ENCODE measurements at regions not wholly inside any gene's neighbourhood (a gene's known extent, or its start where the extent isn't known, plus 50 kb on each side); places are given as distances from the start of the nearest gene placed in this dataset.

GRCh38 chr10:106520698-106521097 is 643.8 kb downstream of the SORCS1 start:
- in situ Hi-C loops (cut with HindIII; ENCODE audit: low sequenced_read_pairs) = no loop called here

GRCh38 chr10:106519376-106520030 is 645.0 kb downstream of the SORCS1 start:
- in situ Hi-C loops (cut with HindIII; ENCODE audit: low sequenced_read_pairs) = no loop called here

- in situ Hi-C loops (cut with HindIII; ENCODE audit: low sequenced_read_pairs) = no loop called here
Observed at GRCh38 chr10:106515206-106515790, 649.2 kb downstream of the SORCS1 start.

GRCh38 chr10:106513352-106513771 is 651.1 kb downstream of the SORCS1 start:
- in situ Hi-C loops (cut with HindIII; ENCODE audit: low sequenced_read_pairs) = no loop called here

- in situ Hi-C loops (cut with HindIII; ENCODE audit: low sequenced_read_pairs) = no loop called here
Observed at GRCh38 chr10:106511917-106512316, 652.6 kb downstream of the SORCS1 start.

- in situ Hi-C loops (cut with HindIII; ENCODE audit: low sequenced_read_pairs) = no loop called here
Observed at GRCh38 chr10:106508950-106509349, 655.6 kb downstream of the SORCS1 start.

- in situ Hi-C loops (cut with HindIII; ENCODE audit: low sequenced_read_pairs) = no loop called here
Observed at GRCh38 chr10:106506526-106507283, 657.8 kb downstream of the SORCS1 start.

GRCh38 chr10:106504536-106504935 is 660.0 kb downstream of the SORCS1 start:
- in situ Hi-C loops (cut with HindIII; ENCODE audit: low sequenced_read_pairs) = no loop called here

GRCh38 chr10:106502641-106503040 is 661.9 kb downstream of the SORCS1 start:
- in situ Hi-C loops (cut with HindIII; ENCODE audit: low sequenced_read_pairs) = no loop called here

- in situ Hi-C loops (cut with HindIII; ENCODE audit: low sequenced_read_pairs) = no loop called here
Observed at GRCh38 chr10:106500925-106501525, 663.5 kb downstream of the SORCS1 start.

GRCh38 chr10:106500041-106500924 is 664.2 kb downstream of the SORCS1 start:
- in situ Hi-C loops (cut with HindIII; ENCODE audit: low sequenced_read_pairs) = no loop called here

- in situ Hi-C loops (cut with HindIII; ENCODE audit: low sequenced_read_pairs) = no loop called here
Observed at GRCh38 chr10:106499448-106499847, 665.1 kb downstream of the SORCS1 start.

- in situ Hi-C loops (cut with HindIII; ENCODE audit: low sequenced_read_pairs) = no loop called here
Observed at GRCh38 chr10:106498675-106499074, 665.8 kb downstream of the SORCS1 start.

GRCh38 chr10:106495931-106496330 is 668.6 kb downstream of the SORCS1 start:
- in situ Hi-C loops (cut with HindIII; ENCODE audit: low sequenced_read_pairs) = no loop called here

- in situ Hi-C loops (cut with HindIII; ENCODE audit: low sequenced_read_pairs) = no loop called here
Observed at GRCh38 chr10:106493751-106494150, 670.8 kb downstream of the SORCS1 start.

GRCh38 chr10:106493226-106493625 is 671.3 kb downstream of the SORCS1 start:
- in situ Hi-C loops (cut with HindIII; ENCODE audit: low sequenced_read_pairs) = no loop called here

- in situ Hi-C loops (cut with HindIII; ENCODE audit: low sequenced_read_pairs) = no loop called here
Observed at GRCh38 chr10:106487726-106488125, 676.8 kb downstream of the SORCS1 start.

GRCh38 chr10:106481598-106482275 is 682.8 kb downstream of the SORCS1 start:
- in situ Hi-C loops (cut with HindIII; ENCODE audit: low sequenced_read_pairs) = no loop called here

- in situ Hi-C loops (cut with HindIII; ENCODE audit: low sequenced_read_pairs) = no loop called here
Observed at GRCh38 chr10:106479636-106480035, 684.9 kb downstream of the SORCS1 start.

GRCh38 chr10:106474876-106475275 is 689.6 kb downstream of the SORCS1 start:
- in situ Hi-C loops (cut with HindIII; ENCODE audit: low sequenced_read_pairs) = no loop called here

All from endothelial cell of hepatic sinusoid (primary cell).